GM12874 (cell line): ENCODE measurements at regions not wholly inside any gene's neighbourhood (a gene's known extent, or its start where the extent isn't known, plus 50 kb on each side); places are given as distances from the start of the nearest gene placed in this dataset.

Experiments used
- TF ChIP-seq, protein P1 (sequence below): IDR thresholded peaks from 2 replicates; pipeline ENCODE4 v1.5.1; 2011; ENCODE audit warnings: low read depth, mild to moderate bottlenecking, control low read depth, low read length, moderate library complexity; ENCODE audit not compliant: insufficient read depth

DNA sequence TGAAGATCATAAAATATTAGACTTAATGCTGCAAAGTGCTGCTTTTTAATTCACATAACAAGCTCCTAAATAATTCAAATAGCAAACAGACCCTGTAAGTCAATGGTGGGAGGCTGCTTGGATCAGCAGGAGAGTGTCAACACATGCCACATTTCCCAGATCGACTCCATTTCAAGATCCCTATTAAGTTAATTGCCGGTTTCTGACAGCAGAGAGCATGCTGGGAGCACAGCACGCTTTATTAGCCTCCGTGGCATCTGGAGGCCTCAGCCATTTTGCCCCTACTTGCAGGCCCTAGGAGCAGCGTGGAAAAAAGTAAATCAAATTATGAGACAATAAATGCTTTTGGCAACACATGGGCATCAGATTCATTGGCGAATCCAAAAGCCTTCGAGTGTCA is 201.0 kb downstream of the EMX2 start:
- TF ChIP-seq, protein P1, sequence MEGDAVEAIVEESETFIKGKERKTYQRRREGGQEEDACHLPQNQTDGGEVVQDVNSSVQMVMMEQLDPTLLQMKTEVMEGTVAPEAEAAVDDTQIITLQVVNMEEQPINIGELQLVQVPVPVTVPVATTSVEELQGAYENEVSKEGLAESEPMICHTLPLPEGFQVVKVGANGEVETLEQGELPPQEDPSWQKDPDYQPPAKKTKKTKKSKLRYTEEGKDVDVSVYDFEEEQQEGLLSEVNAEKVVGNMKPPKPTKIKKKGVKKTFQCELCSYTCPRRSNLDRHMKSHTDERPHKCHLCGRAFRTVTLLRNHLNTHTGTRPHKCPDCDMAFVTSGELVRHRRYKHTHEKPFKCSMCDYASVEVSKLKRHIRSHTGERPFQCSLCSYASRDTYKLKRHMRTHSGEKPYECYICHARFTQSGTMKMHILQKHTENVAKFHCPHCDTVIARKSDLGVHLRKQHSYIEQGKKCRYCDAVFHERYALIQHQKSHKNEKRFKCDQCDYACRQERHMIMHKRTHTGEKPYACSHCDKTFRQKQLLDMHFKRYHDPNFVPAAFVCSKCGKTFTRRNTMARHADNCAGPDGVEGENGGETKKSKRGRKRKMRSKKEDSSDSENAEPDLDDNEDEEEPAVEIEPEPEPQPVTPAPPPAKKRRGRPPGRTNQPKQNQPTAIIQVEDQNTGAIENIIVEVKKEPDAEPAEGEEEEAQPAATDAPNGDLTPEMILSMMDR: no peak

- TF ChIP-seq, protein P1: no peak
These were observed 202.8 kb downstream of the EMX2 start for GRCh38 chr10:117745301-117745700.

GRCh38 chr10:117746541-117747448 is 204.2 kb downstream of the EMX2 start:
- TF ChIP-seq, protein P1: no peak

GRCh38 chr10:117747636-117748035 is 205.1 kb downstream of the EMX2 start:
- TF ChIP-seq, protein P1: no peak

DNA sequence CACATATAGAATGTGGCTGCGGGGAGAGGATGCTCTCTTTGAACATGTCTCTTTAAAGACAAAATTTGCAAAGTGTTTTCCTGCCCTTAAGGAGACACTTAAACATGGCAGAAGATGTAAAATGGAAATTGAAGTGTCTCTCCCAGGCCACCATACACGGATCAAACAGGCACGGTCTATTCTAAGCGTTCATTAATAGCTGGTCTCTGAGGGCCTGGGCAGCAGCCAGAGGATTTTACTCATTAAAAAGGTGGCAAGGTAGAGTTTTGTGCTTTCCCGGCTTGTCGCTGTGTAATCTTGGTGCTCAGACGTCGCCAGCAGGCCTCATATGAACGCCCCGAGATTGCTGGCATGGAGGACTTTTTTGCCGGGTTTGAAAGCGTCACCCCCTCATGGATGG is 205.5 kb downstream of the EMX2 start:
- TF ChIP-seq, protein P1: no peak

- TF ChIP-seq, protein P1: no peak
These were observed 208.1 kb downstream of the EMX2 start for GRCh38 chr10:117750616-117751015.

DNA sequence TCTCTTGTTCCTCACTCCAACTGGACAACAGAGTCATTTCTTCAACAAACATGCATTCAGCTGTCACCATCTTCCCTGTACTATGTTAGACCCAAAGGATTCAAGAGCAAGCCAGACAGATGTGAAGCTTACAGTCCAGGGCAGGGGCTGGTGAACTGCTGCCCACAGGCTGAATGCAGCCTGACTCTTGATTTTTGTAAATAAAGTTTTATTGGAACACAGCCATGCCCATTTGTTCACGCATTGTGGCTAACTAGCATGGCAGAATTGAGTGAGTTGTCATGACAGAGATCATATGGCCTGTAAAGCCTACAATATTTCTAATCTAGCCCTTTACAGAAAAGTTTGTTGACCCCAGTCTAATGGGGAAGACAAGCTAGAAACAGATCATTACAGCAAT is 208.7 kb downstream of the EMX2 start:
- TF ChIP-seq, protein P1: no peak
